HEK293T (cell line): ENCODE measurements at regions not wholly inside any gene's neighbourhood (a gene's known extent, or its start where the extent isn't known, plus 50 kb on each side); places are given as distances from the start of the nearest gene placed in this dataset.

Experiments used
- ARNT ChIP-seq: fragments of 450-650 bp; IDR thresholded peaks from 2 replicates; pipeline ENCODE4 v1.6.1; 2017; ENCODE audit warnings: mild to moderate bottlenecking
- BHLHE40 ChIP-seq: fragments of 450-650 bp; IDR thresholded peaks from 2 replicates; pipeline ENCODE4 v1.6.1; 2016; ENCODE audit warnings: mild to moderate bottlenecking, moderate library complexity, borderline replicate concordance
- CTBP1 ChIP-seq: fragments of 450-650 bp; IDR thresholded peaks from 2 replicates; pipeline ENCODE4 v1.6.1; 2016; ENCODE audit warnings: borderline replicate concordance
- ELF4 ChIP-seq: fragments of 450-650 bp; IDR thresholded peaks from 2 replicates; pipeline ENCODE4 v1.6.1; 2017; ENCODE audit warnings: antibody characterized with exemption
- FOXA1 ChIP-seq: fragments of 450-650 bp; IDR thresholded peaks from 2 replicates; pipeline ENCODE4 v1.6.1; 2016; ENCODE audit warnings: mild to moderate bottlenecking
- FOXK2 ChIP-seq: fragments of 450-650 bp; IDR thresholded peaks from 2 replicates; pipeline ENCODE4 v1.6.1; 2016; ENCODE audit warnings: mild to moderate bottlenecking
- FOXM1 ChIP-seq: fragments of 450-650 bp; IDR thresholded peaks from 2 replicates; pipeline ENCODE4 v1.6.1; 2017; ENCODE audit warnings: mild to moderate bottlenecking, borderline replicate concordance
- HDGF ChIP-seq: fragments of 450-650 bp; IDR thresholded peaks from 2 replicates; pipeline ENCODE4 v1.6.1; 2017; ENCODE audit warnings: antibody characterized with exemption, borderline replicate concordance
- L3MBTL2 ChIP-seq: fragments of 450-650 bp; conservative IDR thresholded peaks from 2 replicates; pipeline ENCODE4 v1.6.1; 2016; ENCODE audit warnings: mild to moderate bottlenecking
- LEF1 ChIP-seq: fragments of 450-650 bp; IDR thresholded peaks from 2 replicates; pipeline ENCODE4 v1.6.1; 2017; ENCODE audit warnings: mild to moderate bottlenecking, borderline replicate concordance
- SP1 ChIP-seq: fragments of 450-650 bp; IDR thresholded peaks from 2 replicates; pipeline ENCODE4 v1.6.1; 2017
- SUZ12 ChIP-seq: fragments of 450-650 bp; IDR thresholded peaks from 2 replicates; pipeline ENCODE4 v1.6.1; 2016; ENCODE audit warnings: mild to moderate bottlenecking
- TARDBP ChIP-seq: fragments of 450-650 bp; IDR thresholded peaks from 2 replicates; pipeline ENCODE4 v1.6.1; 2016
- ZNF384 ChIP-seq: fragments of 450-650 bp; IDR thresholded peaks from 2 replicates; pipeline ENCODE4 v1.6.1; 2016

GRCh38 chr1:58983162-58983561, 199.3 kb upstream of the JUN start:
- TF ChIP-seq FOXM1 (no peak), FOXA1 (no peak), SP1 (no peak), ELF4 (no peak), BHLHE40 (no peak), LEF1 (no peak), ZNF384 (no peak), FOXK2 (no peak), ARNT (no peak), HDGF (no peak), CTBP1 (no peak), TARDBP (no peak), L3MBTL2 (no peak), SUZ12 (no peak)
